Tibial nerve (tissue), 4 donors: ENCODE measurements at regions not wholly inside any gene's neighbourhood (a gene's known extent, or its start where the extent isn't known, plus 50 kb on each side); places are given as distances from the start of the nearest gene placed in this dataset.

Source experiments
- CTCF ChIP-seq, 5 experiments: fragments of 200-600 bp in 3 of 5; fragments of 450-650 bp in 2 of 5; sonication (generic) in 3 of 5; IDR thresholded peaks; one replicate each; pipeline ENCODE4 v1.5.1; 2016 to 2019; ENCODE audit warnings: antibody characterized with exemption in 5 of 5, mild to moderate bottlenecking in 3 of 5, moderate library complexity in 2 of 5
- EP300 ChIP-seq, 2 donors: sonication (generic); formaldehyde crosslinking; IDR thresholded peaks; one replicate each; pipeline ENCODE4 v1.6.1; 2017; ENCODE audit warnings: antibody characterized with exemption in 2 of 2, mild to moderate bottlenecking in 1 of 2

GRCh38 chr11:37352485-37352884 lies 754.4 kb upstream of the RAG2 start:
- no peak for TF ChIP-seq CTCF (IDR thresholded peaks at IDR 0.05)
- no peak for TF ChIP-seq EP300 (IDR thresholded peaks at IDR 0.05)
